PC-9 (cell line): ENCODE measurements at regions not wholly inside any gene's neighbourhood (a gene's known extent, or its start where the extent isn't known, plus 50 kb on each side); places are given as distances from the start of the nearest gene placed in this dataset.

Experiments
- BruUV-seq: library from RNA; stranded (reverse); fragments of 400-500 nt; replicated peaks from 2 replicates; lab custom pipeline; 2021; lab: Mats Ljungman, UMichigan
- CTCF ChIA-PET: fragments of 300-600 bp; sonication (Branson Sonifier 250); formaldehyde crosslinking; loops from one replicate; lab custom pipeline; 2022; ENCODE audit warnings: antibody characterized with exemption; lab: Charles Lee
- POLR2A ChIA-PET: fragments of 300-600 bp; sonication (Branson Sonifier 250); formaldehyde crosslinking; loops from one replicate; lab custom pipeline; 2022; ENCODE audit warnings: antibody characterized with exemption; ENCODE audit not compliant: unreplicated experiment; lab: Charles Lee
- DNase-seq, 2 experiments: peaks; one replicate each; pipeline versions ENCODE4 v3.0.0 to v3.0.0-alpha.2; 2015 to 2022; ENCODE audit warnings: mixed read lengths in 1 of 2
- H2AFZ ChIP-seq: fragments of 200-600 bp; sonication (generic); 2 replicates; pipeline ENCODE4 v1.8.1; 2017; ENCODE audit warnings: antibody characterized with exemption
- H3F3A ChIP-seq: fragments of 200-600 bp; sonication (generic); 2 replicates; pipeline ENCODE4 v1.8.1; 2017; ENCODE audit warnings: antibody characterized with exemption, mild to moderate bottlenecking, low read depth; ENCODE audit not compliant: insufficient read depth
- H3K27ac ChIP-seq: fragments of 200-600 bp; sonication (generic); 2 replicates; pipeline ENCODE4 v1.6.1; 2016; ENCODE audit warnings: mixed run types
- H3K27me3 ChIP-seq: fragments of 200-600 bp; sonication (generic); 2 replicates; pipeline ENCODE4 v1.6.1; 2016; ENCODE audit warnings: low read depth, mixed run types; ENCODE audit not compliant: insufficient read depth
- H3K36me3 ChIP-seq: fragments of 200-600 bp; sonication (generic); 2 replicates; pipeline ENCODE4 v1.6.1; 2016; ENCODE audit warnings: low read depth, mixed run types
- H3K4me1 ChIP-seq: fragments of 200-600 bp; sonication (generic); replicated peaks from 2 replicates; pipeline ENCODE4 v1.6.1; 2016; ENCODE audit warnings: mixed run types; ENCODE audit not compliant: insufficient read depth
- H3K4me2 ChIP-seq: fragments of 200-600 bp; sonication (generic); 2 replicates; pipeline ENCODE4 v1.6.1; 2017; ENCODE audit warnings: mixed run types
- H3K4me3 ChIP-seq: fragments of 200-600 bp; sonication (generic); 2 replicates; pipeline ENCODE4 v1.6.1; 2016; ENCODE audit warnings: mixed run types
- H3K79me2 ChIP-seq: fragments of 200-600 bp; sonication (generic); 2 replicates; pipeline ENCODE4 v1.6.1; 2017; ENCODE audit warnings: low read depth, mixed run types
- H3K9me2 ChIP-seq: fragments of 200-600 bp; sonication (generic); 2 replicates; pipeline ENCODE4 v1.8.1; 2017; ENCODE audit warnings: mild to moderate bottlenecking; ENCODE audit not compliant: insufficient read depth
- H3K9me3 ChIP-seq: fragments of 200-600 bp; sonication (generic); 2 replicates; pipeline ENCODE4 v1.8.1; 2016; ENCODE audit warnings: low read depth; ENCODE audit not compliant: insufficient read depth
- H4K20me1 ChIP-seq: fragments of 200-600 bp; sonication (generic); 2 replicates; pipeline ENCODE4 v1.8.1; 2017; ENCODE audit not compliant: insufficient read depth
- EZH2 ChIP-seq: fragments of 200-600 bp; sonication (generic); IDR thresholded peaks from 2 replicates; pipeline ENCODE4 v1.8.0; 2017; ENCODE audit warnings: antibody characterized with exemption, low read depth
- intact Hi-C: fragments of 100-400 bp; cut with micrococcal nuclease; formaldehyde crosslinking; loops from one replicate; pipeline ENCODE4 v1.10.0; 2022; ENCODE audit not compliant: unreplicated experiment
- TF ChIP-seq, protein P1 (sequence below): fragments of 200-600 bp; sonication (generic); conservative IDR thresholded peaks from 2 replicates; pipeline ENCODE4 v1.6.1; 2017; ENCODE audit warnings: mixed run types, antibody characterized with exemption, mild to moderate bottlenecking, moderate library complexity

- Histone ChIP-seq H3K36me3 (no peaks in the 10 kb centered on the region), H3K27ac (no peak overlapping the region), H4K20me1 (no peaks in the 10 kb centered on the region), H2AFZ (no peak overlapping the region), H3K4me2 (no peak overlapping the region), H3K9me2 (no peaks in the 10 kb centered on the region), H3K4me1 (no peaks in the 10 kb centered on the region), H3K9me3 (0 out of 2 replicates have a peak, but pooled peaks cover 3% of the 10 kb centered on the region), H3K79me2 (no peaks in the 10 kb centered on the region), H3K4me3 (no peak overlapping the region), H3F3A (no peaks in the 10 kb centered on the region), H3K27me3 (no peaks in the 10 kb centered on the region)
- DNase-seq = no peak
- ChIA-PET CTCF (no interaction called here), POLR2A (no interaction called here)
- TF ChIP-seq EZH2 = no peak
- TF ChIP-seq, protein P1, sequence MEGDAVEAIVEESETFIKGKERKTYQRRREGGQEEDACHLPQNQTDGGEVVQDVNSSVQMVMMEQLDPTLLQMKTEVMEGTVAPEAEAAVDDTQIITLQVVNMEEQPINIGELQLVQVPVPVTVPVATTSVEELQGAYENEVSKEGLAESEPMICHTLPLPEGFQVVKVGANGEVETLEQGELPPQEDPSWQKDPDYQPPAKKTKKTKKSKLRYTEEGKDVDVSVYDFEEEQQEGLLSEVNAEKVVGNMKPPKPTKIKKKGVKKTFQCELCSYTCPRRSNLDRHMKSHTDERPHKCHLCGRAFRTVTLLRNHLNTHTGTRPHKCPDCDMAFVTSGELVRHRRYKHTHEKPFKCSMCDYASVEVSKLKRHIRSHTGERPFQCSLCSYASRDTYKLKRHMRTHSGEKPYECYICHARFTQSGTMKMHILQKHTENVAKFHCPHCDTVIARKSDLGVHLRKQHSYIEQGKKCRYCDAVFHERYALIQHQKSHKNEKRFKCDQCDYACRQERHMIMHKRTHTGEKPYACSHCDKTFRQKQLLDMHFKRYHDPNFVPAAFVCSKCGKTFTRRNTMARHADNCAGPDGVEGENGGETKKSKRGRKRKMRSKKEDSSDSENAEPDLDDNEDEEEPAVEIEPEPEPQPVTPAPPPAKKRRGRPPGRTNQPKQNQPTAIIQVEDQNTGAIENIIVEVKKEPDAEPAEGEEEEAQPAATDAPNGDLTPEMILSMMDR = no peak
- intact Hi-C loops = no loop called here
- BruUV-seq = no TSS peak
Observed at GRCh38 chr12:43143278-43143677, 408.7 kb downstream of the ADAMTS20 start.

- H3K4me2 ChIP-seq = no peak overlapping the region
- no peak overlapping the region for H2AFZ ChIP-seq
- TF ChIP-seq, protein P1 = no peak
- TF ChIP-seq EZH2 = no peak
- intact Hi-C loops = no loop called here
- no peaks in the 10 kb centered on the region for H3F3A ChIP-seq
- H4K20me1 ChIP-seq = no peaks in the 10 kb centered on the region
- POLR2A ChIA-PET = no interaction called here
- H3K4me1 ChIP-seq = no peaks in the 10 kb centered on the region
- no peaks in the 10 kb centered on the region for H3K36me3 ChIP-seq
- CTCF ChIA-PET = no interaction called here
- no TSS peak for BruUV-seq
- H3K79me2 ChIP-seq = no peaks in the 10 kb centered on the region
- no peaks in the 10 kb centered on the region for H3K27me3 ChIP-seq
- H3K9me2 ChIP-seq = no peaks in the 10 kb centered on the region
- H3K27ac ChIP-seq = no peak overlapping the region
- DNase-seq = no peak
- no peak overlapping the region for H3K4me3 ChIP-seq
- H3K9me3 ChIP-seq = no peaks in the 10 kb centered on the region; the same call in 1 of the 2 replicates
Observed at GRCh38 chr12:43132291-43132690, 419.7 kb downstream of the ADAMTS20 start.

DNA sequence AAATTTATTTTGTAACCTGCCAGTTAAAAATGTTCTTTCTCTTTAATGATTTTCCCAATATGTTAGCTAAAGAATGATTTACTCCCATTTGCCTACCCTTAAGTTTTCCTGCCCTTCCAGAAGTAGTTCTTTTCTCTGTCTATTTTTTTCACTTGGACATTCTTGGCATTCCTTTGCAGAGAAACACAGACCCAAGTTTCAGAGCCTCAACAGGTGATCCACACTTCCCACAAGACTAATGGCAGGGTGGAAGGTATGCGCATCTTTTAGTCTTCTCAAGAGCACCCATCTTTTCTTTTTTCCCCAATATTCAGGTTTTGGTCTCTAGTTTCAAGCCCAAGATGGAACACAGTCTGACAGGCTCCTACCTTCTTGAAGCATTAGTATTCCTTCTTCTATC is 420.7 kb downstream of the ADAMTS20 start:
- H3K4me3 ChIP-seq = no peak overlapping the region
- no peak overlapping the region for H3K27ac ChIP-seq
- H3K4me2 ChIP-seq = no peak overlapping the region
- H3K79me2 ChIP-seq = no peaks in the 10 kb centered on the region
- POLR2A ChIA-PET = no interaction called here
- H3K36me3 ChIP-seq = no peaks in the 10 kb centered on the region
- DNase-seq = no peak
- intact Hi-C loops = no loop called here
- TF ChIP-seq, protein P1 = no peak
- no peak for TF ChIP-seq EZH2
- no TSS peak for BruUV-seq
- H3K9me2 ChIP-seq = no peaks in the 10 kb centered on the region
- no peaks in the 10 kb centered on the region for H3K27me3 ChIP-seq
- H2AFZ ChIP-seq = 0 out of 2 replicates have a peak overlapping the region, but pooled peaks have one; percentile 8
- H3K4me1 ChIP-seq = no peaks in the 10 kb centered on the region
- H4K20me1 ChIP-seq = no peaks in the 10 kb centered on the region
- CTCF ChIA-PET = no interaction called here
- no peaks in the 10 kb centered on the region; the same call in 1 of the 2 replicates for H3K9me3 ChIP-seq
- no peaks in the 10 kb centered on the region for H3F3A ChIP-seq
